B cell (primary cell): ENCODE measurements at regions not wholly inside any gene's neighbourhood (a gene's known extent, or its start where the extent isn't known, plus 50 kb on each side); places are given as distances from the start of the nearest gene placed in this dataset.
A peak's percentile ranks its signal among the peaks of the same experiment; 100 is the strongest.

ENCODE experiments used
- ATAC-seq: fragments of 200-7000 bp; cut with Tn5 transposase; one replicate; pipeline ENCODE4 v1.10.0; 2021; ENCODE audit warnings: low read depth, mild to moderate bottlenecking, moderate number of reproducible peaks, moderate library complexity
- CTCF ChIA-PET: fragments of 350-600 bp; sonication (Branson Sonifier 250); formaldehyde crosslinking; loops from one replicate; lab custom pipeline; 2021; ENCODE audit warnings: antibody characterized with exemption, inconsistent platforms; lab: Charles Lee
- POLR2A ChIA-PET: fragments of 350-600 bp; sonication (Branson Sonifier 250); formaldehyde crosslinking; loops from one replicate; lab custom pipeline; 2021; ENCODE audit warnings: antibody characterized with exemption; lab: Charles Lee
- DNase-seq: peaks from one replicate; pipeline ENCODE4 v3.0.0; 2013
- H2AFZ ChIP-seq: 2 replicates; pipeline ENCODE4 v1.6.1; 2012; ENCODE audit warnings: mild to moderate bottlenecking, low read depth, low read length; ENCODE audit not compliant: insufficient read depth, poor library complexity, severe bottlenecking
- H3K27ac ChIP-seq, 2 donors: 1 replicate in 1 of 2; 2 replicates in 1 of 2; pipeline ENCODE4 v1.5.1; 2012 to 2013; ENCODE audit warnings: low read length in 2 of 2, mild to moderate bottlenecking in 2 of 2, moderate library complexity in 1 of 2
- H3K27me3 ChIP-seq, 4 experiments: fragments of 200-600 bp in 1 of 4; sonication (generic) in 1 of 4; replicated peaks in 1 of 4; 1 replicate in 2 of 4; 2 replicates in 2 of 4; pipeline versions ENCODE4 v1.6.1 to v1.7.0; 2013 to 2016; ENCODE audit warnings: low read length in 3 of 4, mild to moderate bottlenecking in 2 of 4, mixed read lengths in 1 of 4, moderate library complexity in 1 of 4; ENCODE audit not compliant: insufficient read depth in 4 of 4, control insufficient read depth in 3 of 4; ENCODE audit errors: control extremely low read depth in 1 of 4
- H3K36me3 ChIP-seq, 2 experiments: replicated peaks in 1 of 2; 1 replicate in 1 of 2; 2 replicates in 1 of 2; pipeline versions ENCODE4 v1.6.1 to v1.7.1; 2013; ENCODE audit warnings: low read length in 1 of 2; ENCODE audit not compliant: insufficient read depth in 2 of 2, control insufficient read depth in 1 of 2; ENCODE audit errors: control extremely low read depth in 1 of 2, extremely low read depth in 1 of 2
- H3K4me1 ChIP-seq, 2 donors: fragments of 200-600 bp in 1 of 2; sonication (generic) in 1 of 2; 1 replicate in 1 of 2; 2 replicates in 1 of 2; pipeline versions ENCODE4 v1.5.1 to v1.6.1; 2013 to 2017; ENCODE audit warnings: low read length in 2 of 2; ENCODE audit not compliant: control insufficient read depth in 2 of 2, insufficient read depth in 2 of 2
- H3K4me2 ChIP-seq: replicated peaks from 2 replicates; pipeline ENCODE3; 2012; ENCODE audit warnings: mild to moderate bottlenecking, low read depth, low read length; ENCODE audit not compliant: poor library complexity, severe bottlenecking
- H3K4me3 ChIP-seq, 5 experiments: fragments of 200-600 bp in 1 of 5; sonication (generic) in 1 of 5; 1 replicate in 3 of 5; 2 replicates in 2 of 5; pipeline versions ENCODE4 v1.5.1 to v1.7.0; 2011 to 2016; ENCODE audit warnings: low read length in 4 of 5, mild to moderate bottlenecking in 4 of 5, low read depth in 2 of 5, control low read depth in 1 of 5, moderate library complexity in 1 of 5; ENCODE audit not compliant: insufficient read depth in 1 of 5; ENCODE audit errors: control extremely low read depth in 1 of 5, extremely low read depth in 1 of 5
- H3K79me2 ChIP-seq: fragments of 200-600 bp; sonication (generic); one replicate; pipeline ENCODE4 v1.6.0; 2016; ENCODE audit warnings: low read length; ENCODE audit not compliant: control insufficient read depth, insufficient read depth
- H3K9ac ChIP-seq: fragments of 200-600 bp; sonication (generic); 2 replicates; pipeline ENCODE4 v1.6.1; 2017; ENCODE audit warnings: mild to moderate bottlenecking, low read length, moderate library complexity
- H3K9me3 ChIP-seq, 3 donors: one replicate each; pipeline versions ENCODE4 v1.6.1 to v1.7.1; 2013; ENCODE audit warnings: low read length in 2 of 3; ENCODE audit not compliant: control insufficient read depth in 2 of 3, insufficient read depth in 1 of 3; ENCODE audit errors: control extremely low read depth in 1 of 3
- H4K20me1 ChIP-seq: 2 replicates; pipeline ENCODE4 v1.6.0; 2012; ENCODE audit warnings: mild to moderate bottlenecking, low read length; ENCODE audit not compliant: insufficient read depth, control insufficient read depth, poor library complexity, severe bottlenecking
- H3K27ac Mint-ChIP-seq: one replicate; pipeline ENCODE4 v1.8.0; 2021; ENCODE audit warnings: mixed read lengths
- H3K27me3 Mint-ChIP-seq: one replicate; pipeline ENCODE4 v1.8.0; 2021; ENCODE audit warnings: mixed read lengths
- H3K4me1 Mint-ChIP-seq: one replicate; pipeline ENCODE4 v1.8.0; 2021; ENCODE audit warnings: mixed read lengths
- H3K4me3 Mint-ChIP-seq: one replicate; pipeline ENCODE4 v1.8.0; 2021; ENCODE audit warnings: mixed read lengths
- H3K9me3 Mint-ChIP-seq: one replicate; pipeline ENCODE4 v1.8.0; 2022; ENCODE audit warnings: mixed read lengths; ENCODE audit not compliant: insufficient read depth
- EZH2 ChIP-seq: IDR thresholded peaks from 2 replicates; pipeline ENCODE4 v1.6.1; 2012; ENCODE audit warnings: borderline replicate concordance, low read depth, mild to moderate bottlenecking, moderate library complexity, low read length; ENCODE audit not compliant: insufficient read depth, poor library complexity, severe bottlenecking
- WGBS: methylation state at CpG from one replicate; pipeline ENCODE4 v1.1.5; 2013; ENCODE audit warnings: missing lambda C conversion rate; ENCODE audit not compliant: insufficient coverage; 5-methylcytosine and 5-hydroxymethylcytosine counted together
- intact Hi-C: fragments of 100-400 bp; cut with micrococcal nuclease; formaldehyde crosslinking; loops from one replicate; pipeline ENCODE4 v1.10.0; 2022
- TF ChIP-seq, protein P1 (sequence below): fragments of 200-600 bp; IDR thresholded peaks from one replicate; pipeline ENCODE4 v1.8.0; 2022; ENCODE audit warnings: antibody characterized with exemption, mild to moderate bottlenecking

DNA sequence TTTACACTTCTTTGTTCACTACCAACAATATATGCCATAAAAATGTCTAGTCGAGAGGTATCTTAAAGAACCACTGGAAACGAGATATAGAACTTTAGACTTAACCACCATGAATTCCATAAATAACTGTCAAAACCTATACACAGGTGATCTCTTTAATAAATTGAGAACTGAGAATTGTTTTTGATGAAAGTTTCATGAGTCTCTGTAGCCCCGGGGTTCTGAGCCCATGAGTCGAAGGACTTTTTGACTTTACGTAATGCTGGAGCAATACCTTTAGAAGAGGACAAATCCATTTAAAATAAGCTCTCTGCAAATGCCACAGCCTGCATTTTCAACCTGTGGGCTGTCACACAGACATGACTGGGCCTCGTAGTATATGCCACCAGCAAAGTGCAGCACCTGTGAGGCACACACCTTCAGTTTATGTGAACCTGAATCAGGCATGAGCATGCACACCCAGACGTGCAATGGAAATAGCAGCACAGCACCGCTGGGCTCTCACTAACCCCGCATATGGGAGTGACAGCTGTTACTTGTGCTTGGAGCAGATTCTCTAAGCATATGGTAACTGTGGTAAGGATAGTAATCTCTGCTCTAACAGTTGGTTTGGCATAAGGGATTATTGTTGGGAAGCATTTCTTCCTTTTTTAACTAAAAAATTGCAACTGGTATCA, 383.2 kb downstream of the SOCS6 start:
- intact Hi-C loops: no loop called here
- POLR2A ChIA-PET: no interaction called here
- H3K4me1 ChIP-seq: peaks cover 10 to 13% of the 10 kb centered on the region in 2 donors
- Mint-ChIP-seq H3K9me3 (no peaks in the 10 kb centered on the region), H3K27ac (no peak overlapping the region), H3K4me3 (no peak overlapping the region), H3K4me1 (peaks cover 11% of the 10 kb centered on the region), H3K27me3 (no peaks in the 10 kb centered on the region)
- no peak for DNase-seq
- no peaks in the 10 kb centered on the region for H4K20me1 ChIP-seq
- peak overlapping the region; percentile 36 for H3K4me2 ChIP-seq
- 70% methylated on average over 7 of the region's 9 CpGs for WGBS
- ATAC-seq: no peak
- peaks cover 0 to 17% (median 12%) of the 10 kb centered on the region in 3 donors for H3K9me3 ChIP-seq
- no peak overlapping the region for H3K9ac ChIP-seq
- no peaks in the 10 kb centered on the region for H3K36me3 ChIP-seq
- H3K4me3 ChIP-seq: no peak overlapping the region
- no peak overlapping the region for H2AFZ ChIP-seq
- CTCF ChIA-PET: no interaction called here
- H3K27ac ChIP-seq: no peak overlapping the region
- no peaks in the 10 kb centered on the region for H3K27me3 ChIP-seq
- no peaks in the 10 kb centered on the region for H3K79me2 ChIP-seq
- TF ChIP-seq, protein P1, sequence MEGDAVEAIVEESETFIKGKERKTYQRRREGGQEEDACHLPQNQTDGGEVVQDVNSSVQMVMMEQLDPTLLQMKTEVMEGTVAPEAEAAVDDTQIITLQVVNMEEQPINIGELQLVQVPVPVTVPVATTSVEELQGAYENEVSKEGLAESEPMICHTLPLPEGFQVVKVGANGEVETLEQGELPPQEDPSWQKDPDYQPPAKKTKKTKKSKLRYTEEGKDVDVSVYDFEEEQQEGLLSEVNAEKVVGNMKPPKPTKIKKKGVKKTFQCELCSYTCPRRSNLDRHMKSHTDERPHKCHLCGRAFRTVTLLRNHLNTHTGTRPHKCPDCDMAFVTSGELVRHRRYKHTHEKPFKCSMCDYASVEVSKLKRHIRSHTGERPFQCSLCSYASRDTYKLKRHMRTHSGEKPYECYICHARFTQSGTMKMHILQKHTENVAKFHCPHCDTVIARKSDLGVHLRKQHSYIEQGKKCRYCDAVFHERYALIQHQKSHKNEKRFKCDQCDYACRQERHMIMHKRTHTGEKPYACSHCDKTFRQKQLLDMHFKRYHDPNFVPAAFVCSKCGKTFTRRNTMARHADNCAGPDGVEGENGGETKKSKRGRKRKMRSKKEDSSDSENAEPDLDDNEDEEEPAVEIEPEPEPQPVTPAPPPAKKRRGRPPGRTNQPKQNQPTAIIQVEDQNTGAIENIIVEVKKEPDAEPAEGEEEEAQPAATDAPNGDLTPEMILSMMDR: no peak
- no peak for TF ChIP-seq EZH2

DNA sequence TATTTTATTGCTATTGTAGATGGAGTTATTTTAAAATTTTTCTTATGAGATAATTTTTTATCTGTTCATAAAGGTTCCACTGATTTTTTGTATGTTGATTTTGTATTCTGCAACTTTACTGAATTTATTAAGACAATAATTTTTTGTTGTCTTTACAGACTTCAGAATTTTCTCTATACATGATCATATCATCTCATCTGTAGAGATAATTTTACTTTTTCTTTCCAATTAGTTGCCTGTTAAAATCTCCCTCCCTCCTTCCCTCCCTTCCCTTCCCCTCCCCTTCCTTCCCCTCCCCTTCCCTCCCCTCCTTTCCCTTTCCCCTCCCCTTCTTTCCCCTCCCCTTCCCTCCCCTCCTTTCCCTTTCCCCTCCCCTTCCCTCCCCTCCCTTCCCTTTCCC, 378.1 kb downstream of the SOCS6 start:
- Mint-ChIP-seq H3K27ac (no peak overlapping the region), H3K4me3 (no peak overlapping the region), H3K4me1 (peaks cover 2% of the 10 kb centered on the region), H3K27me3 (no peaks in the 10 kb centered on the region), H3K9me3 (no peaks in the 10 kb centered on the region)
- ChIA-PET POLR2A (no interaction called here), CTCF (no interaction called here)
- no peak for ATAC-seq
- Histone ChIP-seq H3K4me1 (peaks cover 0 to 1% of the 10 kb centered on the region in 2 donors), H2AFZ (no peak overlapping the region), H3K4me2 (no peak overlapping the region), H3K27me3 (no peaks in the 10 kb centered on the region), H4K20me1 (no peaks in the 10 kb centered on the region), H3K79me2 (no peaks in the 10 kb centered on the region), H3K9ac (no peak overlapping the region), H3K36me3 (no peaks in the 10 kb centered on the region), H3K9me3 (peaks cover 0 to 17% (median 12%) of the 10 kb centered on the region in 3 donors), H3K4me3 (no peak overlapping the region), H3K27ac (no peak overlapping the region)
- intact Hi-C loops: no loop called here
- DNase-seq: no peak
- TF ChIP-seq, protein P1: no peak
- no peak for TF ChIP-seq EZH2
